Gastrocnemius medialis (tissue), 4 donors: ENCODE measurements at regions not wholly inside any gene's neighbourhood (a gene's known extent, or its start where the extent isn't known, plus 50 kb on each side); places are given as distances from the start of the nearest gene placed in this dataset.

ENCODE experiments used
- CTCF ChIP-seq, 5 experiments: fragments of 450-650 bp in 3 of 5; fragments of 200-600 bp in 2 of 5; sonication (generic) in 2 of 5; IDR thresholded peaks in 4 of 5; conservative IDR thresholded peaks in 1 of 5; 1 replicate in 4 of 5; 2 replicates in 1 of 5; pipeline ENCODE4 v1.5.1; 2016 to 2019; ENCODE audit warnings: antibody characterized with exemption in 5 of 5, mild to moderate bottlenecking in 3 of 5, moderate library complexity in 3 of 5
- POLR2A ChIP-seq, 2 donors: fragments of 450-650 bp; IDR thresholded peaks; one replicate each; pipeline ENCODE4 v1.6.1; 2017; ENCODE audit warnings: antibody characterized with exemption in 2 of 2, mild to moderate bottlenecking in 2 of 2, moderate library complexity in 2 of 2

- no peak for TF ChIP-seq CTCF (IDR thresholded peaks at IDR 0.05 in 4 of 5, conservative IDR thresholded peaks at IDR 0.05 in 1 of 5)
- TF ChIP-seq POLR2A (IDR thresholded peaks at IDR 0.05): no peak
Observed at GRCh38 chr4:132333724-132334047, 815.4 kb upstream of the PCDH10 start.
